PC-3 (cell line): ENCODE measurements at regions not wholly inside any gene's neighbourhood (a gene's known extent, or its start where the extent isn't known, plus 50 kb on each side); places are given as distances from the start of the nearest gene placed in this dataset.

ENCODE experiments used
- ATAC-seq: fragments of 200-7000 bp; cut with Tn5 transposase; 2 replicates; pipeline ENCODE4 v1.9.1; 2020; ENCODE audit warnings: mild to moderate bottlenecking, moderate library complexity
- BruUV-seq: library from RNA; stranded (reverse); fragments of 400-500 nt; replicated peaks from 2 replicates; lab custom pipeline; 2021; lab: Mats Ljungman, UMichigan
- CTCF ChIA-PET: fragments of 300-600 bp; sonication (Branson Sonifier 250); formaldehyde crosslinking; loops from one replicate; lab custom pipeline; 2022; ENCODE audit warnings: antibody characterized with exemption; lab: Charles Lee
- POLR2A ChIA-PET: fragments of 300-600 bp; sonication (Branson Sonifier 250); formaldehyde crosslinking; loops from one replicate; lab custom pipeline; 2022; ENCODE audit warnings: antibody characterized with exemption; ENCODE audit not compliant: unreplicated experiment; lab: Charles Lee
- DNase-seq: peaks from one replicate; pipeline ENCODE4 v3.0.0-alpha.2; 2015
- H2AFZ ChIP-seq: fragments of 300-600 bp; sonication (generic); 2 replicates; pipeline ENCODE4 v1.6.0; 2016; ENCODE audit warnings: antibody characterized with exemption, low read length
- H3F3A ChIP-seq: fragments of 300-600 bp; sonication (generic); one replicate; pipeline ENCODE4 v1.6.0; 2017; ENCODE audit warnings: antibody characterized with exemption, low read length, control low read depth, mild to moderate bottlenecking; ENCODE audit not compliant: unreplicated experiment
- H3K27ac ChIP-seq: fragments of 300-600 bp; sonication (generic); 2 replicates; pipeline ENCODE4 v1.5.1; 2016; ENCODE audit warnings: mild to moderate bottlenecking, low read length
- H3K27me3 ChIP-seq: fragments of 300-600 bp; sonication (generic); 2 replicates; pipeline ENCODE4 v1.6.1; 2016; ENCODE audit warnings: low read length, mixed read lengths
- H3K36me3 ChIP-seq: fragments of 300-600 bp; sonication (generic); 2 replicates; pipeline ENCODE4 v1.6.1; 2016; ENCODE audit warnings: low read depth, mixed run types, low read length, mixed read lengths
- H3K4me1 ChIP-seq: fragments of 300-600 bp; sonication (generic); 2 replicates; pipeline ENCODE4 v1.5.1; 2016; ENCODE audit warnings: low read length; ENCODE audit not compliant: insufficient read depth
- H3K4me2 ChIP-seq: fragments of 300-600 bp; sonication (generic); 2 replicates; pipeline ENCODE4 v1.6.0; 2016; ENCODE audit warnings: low read length
- H3K4me3 ChIP-seq: fragments of 300-600 bp; sonication (generic); 2 replicates; pipeline ENCODE4 v1.5.1; 2016; ENCODE audit warnings: mild to moderate bottlenecking, low read length, mixed read lengths
- H3K79me2 ChIP-seq: fragments of 300-600 bp; sonication (generic); 2 replicates; pipeline ENCODE4 v1.6.1; 2017; ENCODE audit warnings: low read length, mixed read lengths
- H3K9ac ChIP-seq: fragments of 300-600 bp; sonication (generic); 2 replicates; pipeline ENCODE4 v1.6.0; 2016; ENCODE audit warnings: mild to moderate bottlenecking, low read length
- H3K9me2 ChIP-seq: fragments of 300-600 bp; sonication (generic); replicated peaks from 2 replicates; pipeline ENCODE4 v1.6.1; 2016; ENCODE audit warnings: mixed run types, low read length, mixed read lengths
- H3K9me3 ChIP-seq: fragments of 300-600 bp; sonication (generic); 2 replicates; pipeline ENCODE4 v1.6.1; 2016; ENCODE audit warnings: low read length, mixed read lengths
- H4K20me1 ChIP-seq: fragments of 300-600 bp; sonication (generic); 2 replicates; pipeline ENCODE4 v1.6.1; 2016; ENCODE audit warnings: low read length, mixed read lengths
- EZH2 ChIP-seq: fragments of 300-600 bp; sonication (generic); IDR thresholded peaks from one replicate; pipeline ENCODE4 v1.6.1; 2017; ENCODE audit warnings: antibody characterized with exemption, mild to moderate bottlenecking, low read length; ENCODE audit not compliant: unreplicated experiment
- EZH2phosphoT487 ChIP-seq: fragments of 300-600 bp; sonication (generic); IDR thresholded peaks from 2 replicates; pipeline ENCODE4 v1.6.1; 2018; ENCODE audit warnings: mild to moderate bottlenecking, antibody characterized with exemption, low read length, borderline replicate concordance
- intact Hi-C: fragments of 100-400 bp; cut with micrococcal nuclease; formaldehyde crosslinking; loops from 2 replicates; pipeline ENCODE4 v1.9.0; 2023
- TF ChIP-seq, protein P1 (sequence below): fragments of 300-600 bp; sonication (generic); conservative IDR thresholded peaks from 2 replicates; pipeline ENCODE4 v1.5.1; 2017; ENCODE audit warnings: antibody characterized with exemption, low read depth, mild to moderate bottlenecking, low read length

DNA sequence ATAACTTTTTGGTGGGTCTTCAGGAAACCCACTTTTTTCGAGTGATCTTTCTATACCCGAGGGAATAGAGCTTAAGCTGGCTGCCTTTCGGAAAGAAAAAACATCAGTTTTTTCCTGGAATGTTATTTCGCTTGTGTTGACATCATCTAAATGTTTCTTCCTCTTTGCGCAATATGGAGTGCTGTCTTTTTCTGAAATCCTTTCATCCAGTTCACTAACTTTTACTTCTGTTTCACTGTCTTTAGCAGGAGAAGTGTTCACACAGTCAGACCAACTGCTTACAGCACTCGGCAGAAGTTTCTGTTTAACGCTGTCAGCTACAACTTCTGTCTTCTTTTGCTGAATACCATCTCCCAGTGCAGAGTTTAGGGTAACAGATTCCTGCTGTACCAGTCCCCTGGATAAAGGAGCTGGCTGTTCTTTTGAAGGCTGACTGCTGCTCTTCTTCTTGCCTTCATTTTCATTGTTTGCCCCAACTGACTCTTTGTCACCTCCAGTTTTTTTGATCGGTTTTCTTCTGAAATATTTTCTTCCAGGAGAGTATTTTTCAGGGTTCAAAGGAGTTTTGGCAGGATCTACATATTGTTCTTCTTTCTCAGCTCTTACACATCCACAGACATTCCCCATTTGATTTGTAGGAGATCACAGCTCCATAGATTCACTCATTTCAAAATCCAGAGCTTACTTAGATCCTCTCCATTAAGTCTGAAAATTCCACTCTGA, 50.0 kb upstream of the DST start:
- H3K4me2 ChIP-seq: peak overlapping the region; percentile 81
- H3K27me3 ChIP-seq: no peaks in the 10 kb centered on the region
- no peaks in the 10 kb centered on the region for H4K20me1 ChIP-seq
- H3K4me1 ChIP-seq: peaks cover 79% of the 10 kb centered on the region
- 0 out of 2 replicates have a peak overlapping the region, but pooled peaks have one; percentile 27 for H2AFZ ChIP-seq
- H3K79me2 ChIP-seq: peaks cover 9% of the 10 kb centered on the region
- H3K9me2 ChIP-seq: no peaks in the 10 kb centered on the region
- no peak for ATAC-seq
- TSS peak; percentile 38 for BruUV-seq
- H3K27ac ChIP-seq: peak overlapping the region; percentile 84
- H3K36me3 ChIP-seq: no peaks in the 10 kb centered on the region
- peak overlapping the region; percentile 48; the same call in 1 of the 2 replicates for H3K4me3 ChIP-seq
- H3K9me3 ChIP-seq: no peaks in the 10 kb centered on the region
- H3F3A ChIP-seq: no peaks in the 10 kb centered on the region
- TF ChIP-seq EZH2 (no peak), EZH2phosphoT487 (no peak)
- TF ChIP-seq, protein P1, sequence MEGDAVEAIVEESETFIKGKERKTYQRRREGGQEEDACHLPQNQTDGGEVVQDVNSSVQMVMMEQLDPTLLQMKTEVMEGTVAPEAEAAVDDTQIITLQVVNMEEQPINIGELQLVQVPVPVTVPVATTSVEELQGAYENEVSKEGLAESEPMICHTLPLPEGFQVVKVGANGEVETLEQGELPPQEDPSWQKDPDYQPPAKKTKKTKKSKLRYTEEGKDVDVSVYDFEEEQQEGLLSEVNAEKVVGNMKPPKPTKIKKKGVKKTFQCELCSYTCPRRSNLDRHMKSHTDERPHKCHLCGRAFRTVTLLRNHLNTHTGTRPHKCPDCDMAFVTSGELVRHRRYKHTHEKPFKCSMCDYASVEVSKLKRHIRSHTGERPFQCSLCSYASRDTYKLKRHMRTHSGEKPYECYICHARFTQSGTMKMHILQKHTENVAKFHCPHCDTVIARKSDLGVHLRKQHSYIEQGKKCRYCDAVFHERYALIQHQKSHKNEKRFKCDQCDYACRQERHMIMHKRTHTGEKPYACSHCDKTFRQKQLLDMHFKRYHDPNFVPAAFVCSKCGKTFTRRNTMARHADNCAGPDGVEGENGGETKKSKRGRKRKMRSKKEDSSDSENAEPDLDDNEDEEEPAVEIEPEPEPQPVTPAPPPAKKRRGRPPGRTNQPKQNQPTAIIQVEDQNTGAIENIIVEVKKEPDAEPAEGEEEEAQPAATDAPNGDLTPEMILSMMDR: no peak
- POLR2A ChIA-PET: interaction anchor here (0.6 kb wide), 1 partner anchor 53 kb away, joined by 4 read pairs; no protein-coding TSS in a partner anchor
- intact Hi-C loops: no loop called here
- H3K9ac ChIP-seq: no peak overlapping the region
- CTCF ChIA-PET: interaction anchor here (1.3 kb wide), 1 partner anchor 9 kb away, joined by 8 read pairs; no protein-coding TSS in a partner anchor
- no peak for DNase-seq
